Activated CD4-positive, alpha-beta T cell treated with anti-CD3 and anti-CD28 coated beads for 1 hour (primary cell): ENCODE measurements at regions not wholly inside any gene's neighbourhood (a gene's known extent, or its start where the extent isn't known, plus 50 kb on each side); places are given as distances from the start of the nearest gene placed in this dataset.

Source experiments
- DNase-seq: peaks from one replicate; pipeline ENCODE4 v3.0.0-alpha.2; 2020

- no peak for DNase-seq
These were observed 221.4 kb downstream of the CMPK2 start for GRCh38 chr2:6644261-6644660.

- DNase-seq, result no peak
These were observed 220.7 kb downstream of the CMPK2 start for GRCh38 chr2:6645004-6645403.

- DNase-seq, result no peak
These were observed 220.0 kb downstream of the CMPK2 start for GRCh38 chr2:6645672-6646071.

GRCh38 chr2:6647046-6647445 lies 218.7 kb downstream of the CMPK2 start:
- DNase-seq, result no peak

- no peak for DNase-seq
These were observed 217.0 kb downstream of the CMPK2 start for GRCh38 chr2:6648596-6649247.

- DNase-seq, result no peak
These were observed 215.4 kb downstream of the CMPK2 start for GRCh38 chr2:6650311-6650710.

GRCh38 chr2:6652251-6652650 lies 213.5 kb downstream of the CMPK2 start:
- DNase-seq, result no peak

GRCh38 chr2:6653281-6653750 lies 212.4 kb downstream of the CMPK2 start:
- no peak for DNase-seq

- DNase-seq, result no peak
These were observed 211.4 kb downstream of the CMPK2 start for GRCh38 chr2:6654279-6654678.

- no peak for DNase-seq
These were observed 209.1 kb downstream of the CMPK2 start for GRCh38 chr2:6656633-6657032.

- DNase-seq, result no peak
These were observed 208.6 kb downstream of the CMPK2 start for GRCh38 chr2:6657136-6657535.

- DNase-seq, result no peak
These were observed 207.9 kb downstream of the CMPK2 start for GRCh38 chr2:6657855-6658254.

- no peak for DNase-seq
These were observed 201.2 kb downstream of the CMPK2 start for GRCh38 chr2:6664332-6665061.

- no peak for DNase-seq
These were observed 200.3 kb downstream of the CMPK2 start for GRCh38 chr2:6665093-6666045.

GRCh38 chr2:6667326-6667725 lies 198.4 kb downstream of the CMPK2 start:
- no peak for DNase-seq

- no peak for DNase-seq
These were observed 193.8 kb downstream of the CMPK2 start for GRCh38 chr2:6671913-6672312.

GRCh38 chr2:6674381-6674780 lies 191.3 kb downstream of the CMPK2 start:
- DNase-seq, result no peak

GRCh38 chr2:6675791-6676190 lies 189.9 kb downstream of the CMPK2 start:
- DNase-seq, result no peak

GRCh38 chr2:6676241-6676640 lies 189.5 kb downstream of the CMPK2 start:
- no peak for DNase-seq

GRCh38 chr2:6676776-6677175 lies 188.9 kb downstream of the CMPK2 start:
- DNase-seq, result no peak

GRCh38 chr2:6679471-6679870 lies 186.2 kb downstream of the CMPK2 start:
- DNase-seq, result no peak

GRCh38 chr2:6683516-6683915 lies 182.2 kb downstream of the CMPK2 start:
- DNase-seq, result no peak

- no peak for DNase-seq
These were observed 180.3 kb downstream of the CMPK2 start for GRCh38 chr2:6685447-6685846.
